GM10266 (cell line): ENCODE measurements at regions not wholly inside any gene's neighbourhood (a gene's known extent, or its start where the extent isn't known, plus 50 kb on each side); places are given as distances from the start of the nearest gene placed in this dataset.
"Not testable (repeated sequence)": the region's sequence is repeated elsewhere in the genome, so short reads cannot be mapped to it uniquely, and the experiment has no call there.

Experiments
- DNase-seq: peaks from one replicate; pipeline ENCODE4 v3.0.0; 2012; ENCODE audit errors: extremely low spot score
- CTCF ChIP-seq: IDR thresholded peaks from 2 replicates; pipeline ENCODE4 v1.5.1; 2012; ENCODE audit warnings: mild to moderate bottlenecking, low read depth; ENCODE audit not compliant: control insufficient read depth, insufficient read depth; ENCODE audit errors: missing control alignments

GRCh38 chr2:242011516-242011915 lies 142.0 kb downstream of the RTP5 start:
- no peak for DNase-seq
- TF ChIP-seq CTCF, result no peak

DNA sequence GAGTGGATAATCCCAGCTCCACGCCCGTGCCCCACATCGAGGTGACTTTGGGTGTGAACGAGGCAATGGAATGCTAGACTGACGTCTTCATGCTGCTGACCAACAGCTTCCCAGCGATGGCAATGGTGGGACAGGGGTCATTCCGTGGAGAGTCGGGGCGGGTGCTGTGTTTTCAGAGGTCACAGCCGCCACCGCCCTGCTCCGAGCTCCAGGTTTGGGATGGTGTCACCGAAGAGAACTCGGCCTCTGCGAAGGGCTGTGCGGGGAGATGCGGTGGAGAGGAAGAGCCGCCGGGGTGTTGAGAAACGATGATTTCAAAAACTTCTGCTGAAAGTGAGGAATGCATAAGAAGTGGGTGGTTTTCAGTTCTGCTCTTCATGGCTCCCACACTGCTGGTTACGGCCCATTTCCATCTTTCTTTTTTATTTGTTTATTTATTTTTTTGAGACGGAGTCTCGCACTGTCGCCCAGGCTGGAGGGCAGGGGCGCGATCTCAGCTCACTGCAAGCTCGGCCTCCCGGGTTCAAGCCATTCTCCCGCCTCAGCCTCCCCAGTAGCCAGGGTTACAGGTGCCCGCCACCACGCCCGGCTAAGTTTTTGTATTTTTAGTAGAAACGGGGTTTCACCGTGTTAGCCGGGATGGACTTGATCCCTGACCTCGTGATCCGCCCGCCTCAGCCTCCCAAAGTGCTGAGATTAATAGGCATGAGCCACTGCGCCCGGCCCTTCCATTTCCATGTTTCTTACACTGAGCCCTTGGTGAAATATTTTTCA lies 142.6 kb downstream of the RTP5 start:
- DNase-seq, result no peak
- no peak for TF ChIP-seq CTCF

DNA sequence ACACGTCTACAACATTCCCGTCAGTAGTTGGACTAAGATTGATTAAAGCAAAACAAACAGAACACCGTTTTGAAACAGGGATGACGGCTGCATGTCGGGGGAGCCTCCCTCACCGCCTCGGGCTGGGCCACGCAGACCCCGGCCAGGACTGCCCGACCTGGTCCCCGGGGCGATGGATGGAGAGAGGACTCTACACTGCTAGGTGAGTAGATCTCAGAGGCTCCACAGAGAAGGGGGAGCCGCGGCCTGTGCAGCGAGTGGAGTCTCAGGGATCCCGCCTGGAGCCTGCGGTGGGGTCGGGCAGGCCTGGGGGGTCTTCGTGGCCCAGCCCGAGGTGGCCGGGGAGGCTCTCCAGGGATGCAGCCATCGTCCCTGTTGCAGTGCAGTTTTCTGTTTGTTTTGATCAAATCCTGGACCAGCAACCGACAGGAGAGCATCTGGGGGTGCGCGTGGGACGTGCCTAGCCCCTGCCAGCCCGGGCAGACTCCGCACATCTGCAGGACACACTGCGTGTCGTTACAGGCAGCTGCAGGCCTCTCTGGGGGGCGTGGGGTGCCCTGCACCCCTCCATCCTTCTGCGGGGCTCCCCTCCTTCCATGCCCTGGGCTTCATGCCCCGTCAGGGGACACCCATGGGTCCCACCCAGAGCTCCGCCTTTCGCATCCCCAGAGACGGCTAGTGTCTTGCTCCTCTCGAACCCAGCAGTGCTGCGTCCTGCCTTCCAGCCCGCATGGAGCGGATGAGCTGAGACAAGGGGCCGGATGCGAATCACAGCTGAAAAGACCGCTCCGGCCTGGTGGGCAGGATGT lies 143.6 kb downstream of the RTP5 start:
- TF ChIP-seq CTCF, result no peak
- DNase-seq, result no peak

- no peak for DNase-seq
- TF ChIP-seq CTCF, result no peak
Measured at GRCh38 chr2:242013771-242014170, 144.2 kb downstream of the RTP5 start.

DNA sequence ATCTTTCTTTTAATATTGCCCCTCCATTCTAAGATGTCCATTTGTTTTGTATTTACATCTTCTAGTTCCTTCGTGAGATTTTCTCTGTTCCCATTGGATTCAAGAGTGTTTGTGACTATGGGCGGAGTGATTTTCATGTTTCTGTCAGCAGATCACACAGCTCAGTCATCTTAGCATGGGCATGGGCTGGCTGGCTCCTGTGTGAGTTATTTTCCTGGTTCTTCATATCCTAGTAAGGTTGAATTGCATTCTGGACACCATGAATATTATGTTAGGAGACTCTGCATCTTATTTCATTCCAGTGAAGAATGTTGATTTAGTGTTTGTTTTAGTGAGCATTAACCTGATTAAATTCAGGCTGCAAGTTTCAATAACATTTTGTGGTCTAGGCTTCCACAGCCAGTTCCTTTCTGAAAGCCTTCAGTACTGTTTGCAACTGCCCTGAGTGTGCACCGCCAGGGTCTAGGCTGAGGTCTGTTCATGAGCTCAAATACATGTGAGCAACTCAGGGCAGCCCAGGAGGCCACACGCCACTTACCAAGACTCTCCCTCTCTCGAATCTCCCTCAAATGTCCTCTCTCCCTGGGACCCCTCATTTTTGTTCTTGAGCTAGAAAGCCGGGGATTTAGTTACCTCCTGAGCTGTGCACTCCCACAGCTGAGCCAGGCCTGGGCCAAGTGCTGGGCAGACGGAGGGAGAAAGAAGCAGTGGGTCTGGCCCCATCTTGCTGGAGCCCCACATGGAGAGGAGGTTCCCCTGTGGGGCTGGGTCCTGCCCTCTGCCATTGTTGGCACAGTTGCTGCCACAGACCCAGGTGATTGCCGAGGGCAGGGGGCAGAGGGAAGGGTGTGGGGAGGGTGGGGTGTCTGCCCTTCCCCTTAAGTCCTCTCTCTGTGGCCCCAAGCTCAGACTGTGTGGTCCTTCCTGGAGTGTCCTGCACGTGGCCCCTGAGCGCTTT lies 145.9 kb downstream of the RTP5 start:
- DNase-seq, result no peak
- no peak for TF ChIP-seq CTCF

DNA sequence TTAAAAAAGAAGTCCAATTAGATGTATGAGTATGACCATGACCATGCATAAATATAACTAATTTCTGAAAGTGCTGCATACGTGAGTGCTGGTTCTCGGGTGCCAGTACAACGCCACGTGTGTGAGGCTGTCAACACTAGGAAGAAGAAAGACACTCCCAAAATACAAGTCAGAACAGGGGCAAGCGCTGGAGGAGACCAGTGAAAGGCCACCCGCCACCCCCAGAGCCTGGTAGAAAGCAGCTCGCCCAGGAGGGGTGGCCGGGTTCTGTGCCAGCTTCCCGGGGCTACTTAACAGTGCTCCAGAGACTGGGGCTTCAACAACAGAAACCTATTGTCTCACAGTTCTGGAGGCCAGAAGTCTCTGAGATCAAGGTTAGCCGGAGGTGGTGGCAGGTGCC lies 147.6 kb downstream of the RTP5 start:
- TF ChIP-seq CTCF, result no peak

DNA sequence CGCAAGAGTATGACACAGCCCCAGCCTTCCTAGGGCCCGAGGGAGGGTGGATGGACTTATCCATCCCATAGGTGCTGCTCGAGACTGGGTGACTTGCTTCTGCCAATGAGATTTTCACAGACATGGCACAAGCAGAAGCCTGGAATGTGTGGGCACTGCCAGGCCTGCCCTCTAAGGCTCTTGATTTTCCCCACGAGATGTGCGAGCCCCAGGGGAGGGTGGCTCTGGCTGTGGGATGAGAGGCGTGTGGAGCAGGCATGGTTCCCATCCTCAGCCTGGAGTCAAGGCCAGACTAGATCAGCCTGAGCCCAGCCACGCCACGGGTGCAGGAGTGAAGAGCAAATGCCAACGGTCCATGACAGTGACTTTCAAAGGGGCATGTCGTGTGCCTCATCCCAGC lies 148.9 kb downstream of the RTP5 start:
- not testable (repeated sequence) for DNase-seq

More for the DNA sequence above, 147.6 kb downstream of the RTP5 start:
- no peak for DNase-seq
